NT2/D1 (cell line): ENCODE measurements at regions not wholly inside any gene's neighbourhood (a gene's known extent, or its start where the extent isn't known, plus 50 kb on each side); places are given as distances from the start of the nearest gene placed in this dataset.

Experiments used
- YY1 ChIP-seq: IDR thresholded peaks from 2 replicates; pipeline ENCODE4 v1.6.1; 2011; ENCODE audit not compliant: insufficient read length, insufficient read depth
- ZNF274 ChIP-seq: IDR thresholded peaks from 2 replicates; pipeline ENCODE4 v1.6.1; 2011; ENCODE audit warnings: mild to moderate bottlenecking, low read depth, low read length

GRCh38 chr2:183543731-183544130 lies 419.5 kb downstream of the NUP35 start:
- no peak for TF ChIP-seq ZNF274
- TF ChIP-seq YY1: no peak
